ENCODE measurements at regions not wholly inside any gene's neighbourhood (a gene's known extent, or its start where the extent isn't known, plus 50 kb on each side); places are given as distances from the start of the nearest gene placed in this dataset.
"Not testable (repeated sequence)": the region's sequence is repeated elsewhere in the genome, so short reads cannot be mapped to it uniquely, and the experiment has no call there.

DNA sequence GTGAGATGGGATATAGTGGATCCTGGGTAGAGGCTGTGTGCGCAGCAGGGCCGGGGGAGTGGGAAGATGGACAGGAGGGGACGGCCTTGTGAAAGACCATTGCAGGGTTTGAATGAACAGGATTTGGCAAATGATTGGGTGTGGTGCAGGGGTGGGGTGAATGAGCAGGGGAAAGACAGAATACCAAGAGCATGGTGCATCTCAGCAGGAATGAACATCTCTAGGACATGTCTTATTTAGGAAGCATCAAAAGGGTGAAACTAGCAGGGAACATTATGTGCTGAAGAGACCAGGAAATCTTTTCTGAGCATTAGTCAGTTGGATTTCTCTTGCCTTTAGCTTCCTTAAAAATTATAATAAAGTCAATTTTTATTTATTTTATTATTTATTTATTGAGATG is 60.6 kb upstream of the SLC2A1 start:
- TF ChIP-seq POLR2A (IDR thresholded peaks at IDR 0.05; ENCODE audit: low read depth, low read length) = no peak
- DNase-seq (ENCODE audit: insufficient read length, low spot score) (no peak), FAIRE-seq (no peak)

DNA sequence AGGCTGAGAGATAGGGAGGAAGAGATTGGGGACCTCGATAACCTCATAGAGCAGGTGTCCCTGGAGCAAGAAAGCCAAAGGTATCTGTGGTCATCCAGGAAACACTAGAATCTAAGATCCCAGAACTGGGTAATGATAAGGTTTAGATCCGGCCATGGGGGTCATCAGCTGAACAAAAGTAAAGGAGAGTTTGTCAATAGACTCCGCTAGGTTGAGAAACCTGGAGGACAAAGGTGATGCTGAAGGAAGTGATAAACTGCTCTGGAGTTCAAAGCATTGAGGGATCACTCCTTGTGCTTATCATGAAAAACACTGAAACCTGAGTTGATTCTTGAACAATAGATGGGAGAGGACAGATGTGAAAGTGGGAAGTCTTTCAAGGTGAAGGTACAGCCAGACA is 59.5 kb upstream of the SLC2A1 start:
- DNase-seq (ENCODE audit: insufficient read length, low spot score) = no peak
- no peak for TF ChIP-seq POLR2A (IDR thresholded peaks at IDR 0.05; ENCODE audit: low read depth, low read length)
- FAIRE-seq = no peak

DNA sequence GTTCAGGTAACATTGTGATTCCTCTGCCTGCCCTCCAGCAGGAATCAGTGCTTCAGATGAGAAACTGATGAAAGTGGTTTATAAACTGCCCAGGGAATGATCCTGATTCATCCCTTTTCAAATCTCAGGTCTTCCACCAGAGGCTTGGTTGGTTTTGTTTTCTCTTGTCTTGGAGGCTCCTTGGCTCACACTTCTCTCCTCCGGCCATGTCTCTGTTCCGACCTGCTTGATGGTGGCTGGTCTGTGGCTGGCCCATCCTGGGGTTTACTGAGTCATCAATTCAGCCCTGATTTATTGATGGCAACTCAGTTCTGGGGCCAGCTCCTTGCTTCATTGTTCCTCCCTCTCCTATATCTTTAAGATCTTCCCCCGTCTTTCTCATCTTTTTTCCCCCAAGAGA is 56.6 kb upstream of the SLC2A1 start:
- no peak for TF ChIP-seq POLR2A (IDR thresholded peaks at IDR 0.05; ENCODE audit: low read depth, low read length)
- FAIRE-seq (no peak), DNase-seq (ENCODE audit: insufficient read length, low spot score) (no peak)

DNA sequence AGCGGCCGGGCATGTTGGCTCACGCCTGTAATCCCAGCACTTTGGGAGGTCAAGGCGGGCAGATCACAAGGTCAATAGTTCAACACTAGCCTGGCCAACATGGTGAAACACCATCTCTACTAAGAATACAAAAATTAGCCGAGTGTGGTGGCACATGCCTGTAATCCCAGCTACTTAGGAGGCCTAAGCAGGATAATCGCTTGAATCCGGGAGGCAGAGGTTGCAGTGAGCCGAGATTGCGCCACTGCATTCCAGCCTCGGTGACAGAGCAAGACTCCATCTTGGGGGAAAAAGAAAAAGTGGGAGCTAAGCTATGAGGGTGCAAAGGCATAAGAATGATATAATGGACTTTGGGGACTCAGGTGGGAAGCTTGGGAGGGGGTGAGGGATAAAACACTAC is 55.9 kb upstream of the SLC2A1 start:
- not testable (repeated sequence) for FAIRE-seq; DNase-seq (ENCODE audit: insufficient read length, low spot score)

DNA sequence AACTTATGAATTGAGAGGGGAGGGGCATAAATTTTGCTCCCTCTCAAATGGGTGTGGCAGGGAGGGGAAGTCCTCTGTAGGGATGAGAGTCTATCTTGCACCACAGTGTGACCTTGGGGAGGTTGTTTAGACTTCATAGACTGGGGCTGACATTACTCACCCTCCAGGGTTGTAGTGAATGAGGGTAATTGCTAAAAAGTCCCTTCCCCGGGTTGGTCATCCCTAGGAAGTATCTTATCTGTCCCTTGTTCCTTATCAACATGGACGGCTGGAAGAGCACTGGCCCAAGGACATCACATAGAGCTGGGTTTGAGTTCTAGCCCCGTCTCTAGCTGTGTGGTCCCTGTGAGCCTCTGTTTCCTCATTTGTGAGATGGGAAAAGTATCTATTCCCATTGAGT is 52.4 kb upstream of the SLC2A1 start:
- no peak for FAIRE-seq
- no peak for DNase-seq (ENCODE audit: insufficient read length, low spot score)
- TF ChIP-seq POLR2A (IDR thresholded peaks at IDR 0.05; ENCODE audit: low read depth, low read length) = no peak

DNA sequence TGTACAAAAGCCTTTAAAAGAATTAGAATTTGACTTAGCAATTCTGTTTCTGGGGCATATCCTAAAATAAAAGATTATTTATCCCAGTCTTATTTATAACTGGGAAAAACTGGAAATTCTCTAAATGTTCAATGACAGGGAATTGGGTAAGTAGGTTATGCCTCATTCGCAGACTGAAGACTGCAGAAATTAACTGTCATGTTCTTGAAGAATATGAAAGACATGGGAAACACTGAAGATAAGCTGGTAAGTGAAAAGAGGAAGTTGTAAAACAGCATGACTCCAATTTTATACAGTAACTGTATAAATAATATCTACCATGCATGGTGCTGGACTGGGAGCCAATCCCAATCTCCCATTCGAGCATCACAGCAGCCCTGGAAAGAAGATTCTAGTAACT is 50.6 kb upstream of the SLC2A1 start:
- TF ChIP-seq POLR2A (IDR thresholded peaks at IDR 0.05; ENCODE audit: low read depth, low read length) = no peak
- FAIRE-seq (no peak), DNase-seq (ENCODE audit: insufficient read length, low spot score) (no peak)

DNA sequence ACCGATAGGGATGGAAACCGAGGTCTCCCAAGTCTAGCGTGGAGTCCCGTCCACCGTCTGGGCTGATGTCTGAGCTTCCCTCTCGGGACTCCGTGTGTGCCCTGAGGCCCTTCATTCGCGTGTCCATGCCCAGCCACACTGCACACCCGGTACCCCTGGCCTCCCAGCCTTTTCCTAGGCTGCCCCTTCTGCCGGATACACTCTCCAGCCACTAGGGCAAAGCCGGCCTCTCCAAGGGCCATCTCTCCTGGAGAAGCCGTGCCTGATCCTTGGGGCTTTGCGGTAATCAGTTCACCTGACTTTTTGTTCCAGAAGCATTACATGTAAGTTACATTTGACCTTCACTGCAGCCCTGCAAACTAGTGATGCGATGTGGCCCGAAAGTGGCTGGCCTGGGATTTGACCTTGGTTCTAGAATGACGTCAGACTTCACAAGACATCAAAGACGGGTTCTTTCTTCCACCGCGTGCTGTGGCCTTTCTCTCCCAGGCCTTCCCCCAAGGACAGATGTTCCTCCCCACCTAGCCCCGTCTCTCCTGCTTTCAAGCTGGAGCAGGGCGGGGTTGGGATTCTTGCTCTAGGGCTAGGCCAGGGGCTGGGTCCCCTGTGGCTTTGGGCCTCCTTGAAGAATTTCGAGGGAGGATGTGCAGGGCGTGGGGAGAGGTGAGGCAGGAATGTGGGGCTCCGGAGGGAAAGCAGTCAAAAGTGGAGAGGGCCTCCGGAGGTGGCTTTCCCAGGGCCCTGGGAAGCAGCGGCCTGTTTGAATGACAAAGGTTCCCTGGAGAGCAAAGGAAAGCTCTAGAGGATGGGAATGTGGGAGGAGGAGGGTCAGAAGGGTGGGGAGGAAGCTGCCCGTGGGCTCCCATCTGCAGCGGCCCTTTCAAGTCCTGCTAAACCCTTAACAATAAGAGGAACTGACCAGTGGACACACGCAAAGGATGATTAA is 49.7 kb upstream of the SLC2A1 start:
- TF ChIP-seq POLR2A (IDR thresholded peaks at IDR 0.05; ENCODE audit: low read depth, low read length) = no peak
- no peak for FAIRE-seq
- DNase-seq (ENCODE audit: insufficient read length, low spot score) = no peak

Data from H54 (cell line).